ENCODE measurements at regions not wholly inside any gene's neighbourhood (a gene's known extent, or its start where the extent isn't known, plus 50 kb on each side); places are given as distances from the start of the nearest gene placed in this dataset.

DNA sequence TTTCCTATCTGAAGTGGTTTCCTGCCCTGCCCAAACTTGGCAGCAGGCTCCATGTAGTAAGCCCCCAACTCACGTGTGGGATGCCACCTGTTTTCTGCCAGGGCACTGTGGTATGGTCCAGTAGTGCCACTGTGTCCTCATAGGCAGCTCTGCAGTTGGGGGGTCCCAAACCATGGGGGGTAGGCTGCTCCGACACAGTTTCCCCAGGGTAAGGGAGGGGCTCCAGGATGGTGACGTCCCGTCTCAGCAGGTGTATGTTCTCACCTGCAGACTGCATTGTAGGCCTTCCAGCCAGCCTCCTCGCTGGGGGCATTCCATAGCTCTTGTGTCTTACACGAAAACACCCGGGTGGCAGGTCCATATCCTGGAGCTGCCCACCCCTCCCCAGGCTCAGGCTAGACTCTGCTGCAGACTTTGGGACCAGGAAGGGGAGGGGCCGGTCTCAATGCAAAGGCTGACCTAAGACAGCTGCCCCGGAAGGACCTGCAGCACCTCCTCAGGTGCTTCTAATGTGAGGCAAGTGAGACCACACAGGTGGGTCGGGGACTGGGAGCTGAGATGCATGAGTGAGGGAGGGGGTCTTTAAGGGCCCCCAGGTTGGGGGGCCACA is 330.5 kb upstream of the IRX4 start:
- H3K79me2 ChIP-seq (ENCODE audit: insufficient read depth, low read length), result no peaks in the 10 kb centered on the region
- no peaks in the 10 kb centered on the region for H3K36me3 Mint-ChIP-seq (ENCODE audit: low read depth, unreplicated experiment)
- H3K4me1 ChIP-seq (ENCODE audit: insufficient read depth, low read length), result no peaks in the 10 kb centered on the region
- H3K9me3 Mint-ChIP-seq (ENCODE audit: unreplicated experiment), result no peaks in the 10 kb centered on the region
- H3K4me3 Mint-ChIP-seq (ENCODE audit: unreplicated experiment), result no peak overlapping the region
- H3K4me1 Mint-ChIP-seq (ENCODE audit: low read depth, unreplicated experiment), result no peaks in the 10 kb centered on the region
- H4K20me1 ChIP-seq (ENCODE audit: insufficient read depth, low read length), result no peaks in the 10 kb centered on the region
- H3K27ac ChIP-seq (ENCODE audit: low read depth, low read length), result no peak overlapping the region
- H3K4me3 ChIP-seq (ENCODE audit: insufficient read depth, low read depth, low read length), result no peak overlapping the region
- H3K9me3 ChIP-seq (ENCODE audit: insufficient read depth, low read depth, low read length), result peaks cover 3% of the 10 kb centered on the region
- no peak overlapping the region for H3K27ac Mint-ChIP-seq (ENCODE audit: unreplicated experiment)
- DNase-seq (ENCODE audit: low read depth) (no peak), FAIRE-seq (no peak)
- H3K9ac ChIP-seq (ENCODE audit: low read length), result no peak overlapping the region
- H2AFZ ChIP-seq (ENCODE audit: low read depth, low read length), result no peak overlapping the region
- TF ChIP-seq, protein P1, sequence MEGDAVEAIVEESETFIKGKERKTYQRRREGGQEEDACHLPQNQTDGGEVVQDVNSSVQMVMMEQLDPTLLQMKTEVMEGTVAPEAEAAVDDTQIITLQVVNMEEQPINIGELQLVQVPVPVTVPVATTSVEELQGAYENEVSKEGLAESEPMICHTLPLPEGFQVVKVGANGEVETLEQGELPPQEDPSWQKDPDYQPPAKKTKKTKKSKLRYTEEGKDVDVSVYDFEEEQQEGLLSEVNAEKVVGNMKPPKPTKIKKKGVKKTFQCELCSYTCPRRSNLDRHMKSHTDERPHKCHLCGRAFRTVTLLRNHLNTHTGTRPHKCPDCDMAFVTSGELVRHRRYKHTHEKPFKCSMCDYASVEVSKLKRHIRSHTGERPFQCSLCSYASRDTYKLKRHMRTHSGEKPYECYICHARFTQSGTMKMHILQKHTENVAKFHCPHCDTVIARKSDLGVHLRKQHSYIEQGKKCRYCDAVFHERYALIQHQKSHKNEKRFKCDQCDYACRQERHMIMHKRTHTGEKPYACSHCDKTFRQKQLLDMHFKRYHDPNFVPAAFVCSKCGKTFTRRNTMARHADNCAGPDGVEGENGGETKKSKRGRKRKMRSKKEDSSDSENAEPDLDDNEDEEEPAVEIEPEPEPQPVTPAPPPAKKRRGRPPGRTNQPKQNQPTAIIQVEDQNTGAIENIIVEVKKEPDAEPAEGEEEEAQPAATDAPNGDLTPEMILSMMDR (IDR thresholded peaks at IDR 0.05; ENCODE audit: insufficient read depth, low read depth, low read length), result no peak
- no peak for TF ChIP-seq EZH2 (IDR thresholded peaks at IDR 0.05; ENCODE audit: insufficient read depth, low read length)
- no peaks in the 10 kb centered on the region for H3K27me3 ChIP-seq (ENCODE audit: insufficient read depth, low read length)
- no peak overlapping the region for H3K4me2 ChIP-seq (ENCODE audit: low read length)
- no peaks in the 10 kb centered on the region for H3K36me3 ChIP-seq (ENCODE audit: insufficient read depth, low read length)
- peaks cover 26% of the 10 kb centered on the region for H3K27me3 Mint-ChIP-seq (ENCODE audit: low read depth, unreplicated experiment)

GRCh38 chr5:2212481-2212880 is 329.8 kb upstream of the IRX4 start:
- H4K20me1 ChIP-seq (ENCODE audit: insufficient read depth, low read length), result no peaks in the 10 kb centered on the region
- H3K4me2 ChIP-seq (ENCODE audit: low read length), result no peak overlapping the region
- TF ChIP-seq, protein P1 (IDR thresholded peaks at IDR 0.05; ENCODE audit: insufficient read depth, low read depth, low read length), result no peak
- TF ChIP-seq EZH2 (IDR thresholded peaks at IDR 0.05; ENCODE audit: insufficient read depth, low read length), result no peak
- no peaks in the 10 kb centered on the region for H3K9me3 Mint-ChIP-seq (ENCODE audit: unreplicated experiment)
- H3K4me3 ChIP-seq (ENCODE audit: insufficient read depth, low read depth, low read length), result no peak overlapping the region
- no peak overlapping the region for H3K4me3 Mint-ChIP-seq (ENCODE audit: unreplicated experiment)
- DNase-seq (ENCODE audit: low read depth), result no peak
- H3K36me3 Mint-ChIP-seq (ENCODE audit: low read depth, unreplicated experiment), result no peaks in the 10 kb centered on the region
- peaks cover 3% of the 10 kb centered on the region for H3K9me3 ChIP-seq (ENCODE audit: insufficient read depth, low read depth, low read length)
- FAIRE-seq, result no peak
- H3K27ac ChIP-seq (ENCODE audit: low read depth, low read length), result no peak overlapping the region
- H3K27me3 ChIP-seq (ENCODE audit: insufficient read depth, low read length), result no peaks in the 10 kb centered on the region
- no peaks in the 10 kb centered on the region for H3K79me2 ChIP-seq (ENCODE audit: insufficient read depth, low read length)
- H3K27ac Mint-ChIP-seq (ENCODE audit: unreplicated experiment), result no peak overlapping the region
- no peaks in the 10 kb centered on the region for H3K4me1 Mint-ChIP-seq (ENCODE audit: low read depth, unreplicated experiment)
- H3K27me3 Mint-ChIP-seq (ENCODE audit: low read depth, unreplicated experiment), result peaks cover 31% of the 10 kb centered on the region
- no peak overlapping the region for H2AFZ ChIP-seq (ENCODE audit: low read depth, low read length)
- H3K4me1 ChIP-seq (ENCODE audit: insufficient read depth, low read length), result no peaks in the 10 kb centered on the region
- H3K36me3 ChIP-seq (ENCODE audit: insufficient read depth, low read length), result no peaks in the 10 kb centered on the region
- H3K9ac ChIP-seq (ENCODE audit: low read length), result no peak overlapping the region

GRCh38 chr5:2208239-2208544 is 325.5 kb upstream of the IRX4 start:
- no peak for DNase-seq (ENCODE audit: low read depth)
- TF ChIP-seq, protein P1 (IDR thresholded peaks at IDR 0.05; ENCODE audit: insufficient read depth, low read depth, low read length), result no peak
- TF ChIP-seq EZH2 (IDR thresholded peaks at IDR 0.05; ENCODE audit: insufficient read depth, low read length), result no peak
- Mint-ChIP-seq H3K27me3 (ENCODE audit: low read depth, unreplicated experiment) (peaks cover 21% of the 10 kb centered on the region), H3K27ac (ENCODE audit: unreplicated experiment) (no peak overlapping the region), H3K4me3 (ENCODE audit: unreplicated experiment) (no peak overlapping the region), H3K9me3 (ENCODE audit: unreplicated experiment) (no peaks in the 10 kb centered on the region), H3K4me1 (ENCODE audit: low read depth, unreplicated experiment) (no peaks in the 10 kb centered on the region), H3K36me3 (ENCODE audit: low read depth, unreplicated experiment) (no peaks in the 10 kb centered on the region)
- Histone ChIP-seq H3K27me3 (ENCODE audit: insufficient read depth, low read length) (no peaks in the 10 kb centered on the region), H2AFZ (ENCODE audit: low read depth, low read length) (no peak overlapping the region), H3K4me2 (ENCODE audit: low read length) (no peak overlapping the region), H3K27ac (ENCODE audit: low read depth, low read length) (no peak overlapping the region), H3K4me1 (ENCODE audit: insufficient read depth, low read length) (no peaks in the 10 kb centered on the region), H3K9me3 (ENCODE audit: insufficient read depth, low read depth, low read length) (no peaks in the 10 kb centered on the region), H3K79me2 (ENCODE audit: insufficient read depth, low read length) (no peaks in the 10 kb centered on the region), H3K9ac (ENCODE audit: low read length) (no peak overlapping the region), H4K20me1 (ENCODE audit: insufficient read depth, low read length) (no peaks in the 10 kb centered on the region), H3K36me3 (ENCODE audit: insufficient read depth, low read length) (no peaks in the 10 kb centered on the region), H3K4me3 (ENCODE audit: insufficient read depth, low read depth, low read length) (no peak overlapping the region)
- no peak for FAIRE-seq

All from astrocyte (in vitro differentiated cells and primary cell).